Neural progenitor cell (in vitro differentiated cells): ENCODE measurements at regions not wholly inside any gene's neighbourhood (a gene's known extent, or its start where the extent isn't known, plus 50 kb on each side); places are given as distances from the start of the nearest gene placed in this dataset.

Experiments
- DNase-seq: peaks from one replicate; pipeline ENCODE4 v3.0.0-alpha.2; 2016; ENCODE audit warnings: low spot score
- H2AFZ ChIP-seq: fragments of 200-600 bp; sonication (generic); replicated peaks from 2 replicates; pipeline ENCODE4 v1.6.1; 2016; ENCODE audit warnings: antibody characterized with exemption
- H3F3A ChIP-seq: fragments of 200-600 bp; sonication (generic); 2 replicates; pipeline ENCODE4 v1.6.1; 2016; ENCODE audit warnings: antibody characterized with exemption, low read depth
- H3K27ac ChIP-seq: fragments of 200-600 bp; sonication (generic); 2 replicates; pipeline ENCODE4 v1.5.1; 2016; ENCODE audit warnings: mild to moderate bottlenecking
- H3K27me3 ChIP-seq: fragments of 200-600 bp; sonication (generic); 2 replicates; pipeline ENCODE4 v1.6.1; 2016; ENCODE audit warnings: mild to moderate bottlenecking, moderate library complexity
- H3K36me3 ChIP-seq: fragments of 200-600 bp; sonication (generic); 2 replicates; pipeline ENCODE4 v1.5.1; 2016
- H3K4me1 ChIP-seq: fragments of 200-600 bp; sonication (generic); 2 replicates; pipeline ENCODE4 v1.6.1; 2016; ENCODE audit warnings: mixed run types
- H3K4me2 ChIP-seq: fragments of 200-600 bp; sonication (generic); 2 replicates; pipeline ENCODE4 v1.6.1; 2016
- H3K4me3 ChIP-seq: fragments of 200-600 bp; sonication (generic); 2 replicates; pipeline ENCODE4 v1.5.1; 2016
- H3K79me2 ChIP-seq: fragments of 200-600 bp; sonication (generic); 2 replicates; pipeline ENCODE4 v1.6.1; 2016; ENCODE audit warnings: low read depth
- H3K9ac ChIP-seq: fragments of 200-600 bp; sonication (generic); 2 replicates; pipeline ENCODE4 v1.6.1; 2016
- H3K9me3 ChIP-seq: fragments of 200-600 bp; sonication (generic); 2 replicates; pipeline ENCODE4 v1.5.1; 2016; ENCODE audit warnings: low read depth
- H4K20me1 ChIP-seq: fragments of 200-600 bp; sonication (generic); 2 replicates; pipeline ENCODE4 v1.6.1; 2016; ENCODE audit warnings: low read depth
- H3K27ac Mint-ChIP-seq: 3 replicates; pipeline ENCODE4 v1.8.0; 2021; ENCODE audit warnings: mixed read lengths
- H3K27me3 Mint-ChIP-seq: 2 replicates; pipeline ENCODE4 v1.8.0; 2022; ENCODE audit warnings: low read depth, mild to moderate bottlenecking, inconsistent platforms, moderate library complexity, mixed read lengths; ENCODE audit not compliant: insufficient read depth
- H3K36me3 Mint-ChIP-seq: 3 replicates; pipeline ENCODE4 v1.8.0; 2021; ENCODE audit warnings: mixed read lengths
- H3K4me1 Mint-ChIP-seq: 3 replicates; pipeline ENCODE4 v1.8.0; 2021; ENCODE audit warnings: mixed read lengths
- H3K4me3 Mint-ChIP-seq: 3 replicates; pipeline ENCODE4 v1.8.0; 2021; ENCODE audit warnings: mild to moderate bottlenecking, moderate library complexity, mixed read lengths
- H3K9me3 Mint-ChIP-seq: 3 replicates; pipeline ENCODE4 v1.8.0; 2020; ENCODE audit warnings: mixed read lengths
- EZH2 ChIP-seq: fragments of 200-600 bp; sonication (generic); IDR thresholded peaks from 2 replicates; pipeline ENCODE4 v1.6.1; 2017; ENCODE audit warnings: antibody characterized with exemption, mild to moderate bottlenecking, moderate library complexity
- EZH2phosphoT487 ChIP-seq: fragments of 200-600 bp; sonication (generic); IDR thresholded peaks from 2 replicates; pipeline ENCODE4 v1.6.1; 2017; ENCODE audit warnings: antibody characterized with exemption
- TF ChIP-seq, protein P1 (sequence below): fragments of 200-600 bp; sonication (generic); IDR thresholded peaks from 2 replicates; pipeline ENCODE4 v1.5.1; 2017; ENCODE audit warnings: antibody characterized with exemption, mild to moderate bottlenecking

DNA sequence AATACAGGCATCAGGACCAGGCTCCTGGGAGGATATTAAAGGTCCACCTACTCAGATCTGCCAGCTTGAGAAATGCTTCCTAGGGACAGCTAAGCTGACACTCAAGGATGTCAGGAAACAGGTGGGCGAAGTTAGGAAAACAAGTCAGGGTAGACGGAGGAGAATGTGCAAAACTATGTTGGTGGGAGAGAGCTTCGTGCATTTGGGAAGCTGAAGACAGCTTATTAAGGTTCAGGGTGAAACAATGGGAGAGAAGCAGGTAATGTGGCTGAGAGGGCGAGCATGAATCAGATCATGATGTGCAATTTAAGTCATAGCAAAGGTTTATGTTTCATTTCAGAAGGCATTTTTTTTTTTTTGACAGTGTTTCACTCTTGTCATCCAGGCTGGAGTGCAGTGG, 297.2 kb upstream of the ATP10A start:
- Histone ChIP-seq H3K36me3 (no peaks in the 10 kb centered on the region), H3K9me3 (no peaks in the 10 kb centered on the region), H3K4me1 (peaks cover 20% of the 10 kb centered on the region), H3K9ac (no peak overlapping the region), H2AFZ (no peak overlapping the region), H4K20me1 (no peaks in the 10 kb centered on the region), H3K27ac (no peak overlapping the region), H3K4me2 (no peak overlapping the region), H3F3A (no peaks in the 10 kb centered on the region), H3K4me3 (no peak overlapping the region), H3K79me2 (no peaks in the 10 kb centered on the region), H3K27me3 (no peaks in the 10 kb centered on the region)
- no peak for DNase-seq
- peaks cover 7% of the 10 kb centered on the region for H3K27me3 Mint-ChIP-seq
- peaks cover 3% of the 10 kb centered on the region for H3K9me3 Mint-ChIP-seq
- H3K27ac Mint-ChIP-seq = no peak overlapping the region
- peaks cover 20% of the 10 kb centered on the region for H3K4me1 Mint-ChIP-seq
- TF ChIP-seq EZH2 (no peak), EZH2phosphoT487 (no peak)
- TF ChIP-seq, protein P1, sequence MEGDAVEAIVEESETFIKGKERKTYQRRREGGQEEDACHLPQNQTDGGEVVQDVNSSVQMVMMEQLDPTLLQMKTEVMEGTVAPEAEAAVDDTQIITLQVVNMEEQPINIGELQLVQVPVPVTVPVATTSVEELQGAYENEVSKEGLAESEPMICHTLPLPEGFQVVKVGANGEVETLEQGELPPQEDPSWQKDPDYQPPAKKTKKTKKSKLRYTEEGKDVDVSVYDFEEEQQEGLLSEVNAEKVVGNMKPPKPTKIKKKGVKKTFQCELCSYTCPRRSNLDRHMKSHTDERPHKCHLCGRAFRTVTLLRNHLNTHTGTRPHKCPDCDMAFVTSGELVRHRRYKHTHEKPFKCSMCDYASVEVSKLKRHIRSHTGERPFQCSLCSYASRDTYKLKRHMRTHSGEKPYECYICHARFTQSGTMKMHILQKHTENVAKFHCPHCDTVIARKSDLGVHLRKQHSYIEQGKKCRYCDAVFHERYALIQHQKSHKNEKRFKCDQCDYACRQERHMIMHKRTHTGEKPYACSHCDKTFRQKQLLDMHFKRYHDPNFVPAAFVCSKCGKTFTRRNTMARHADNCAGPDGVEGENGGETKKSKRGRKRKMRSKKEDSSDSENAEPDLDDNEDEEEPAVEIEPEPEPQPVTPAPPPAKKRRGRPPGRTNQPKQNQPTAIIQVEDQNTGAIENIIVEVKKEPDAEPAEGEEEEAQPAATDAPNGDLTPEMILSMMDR = no peak
- no peaks in the 10 kb centered on the region for H3K36me3 Mint-ChIP-seq
- H3K4me3 Mint-ChIP-seq = no peak overlapping the region

DNA sequence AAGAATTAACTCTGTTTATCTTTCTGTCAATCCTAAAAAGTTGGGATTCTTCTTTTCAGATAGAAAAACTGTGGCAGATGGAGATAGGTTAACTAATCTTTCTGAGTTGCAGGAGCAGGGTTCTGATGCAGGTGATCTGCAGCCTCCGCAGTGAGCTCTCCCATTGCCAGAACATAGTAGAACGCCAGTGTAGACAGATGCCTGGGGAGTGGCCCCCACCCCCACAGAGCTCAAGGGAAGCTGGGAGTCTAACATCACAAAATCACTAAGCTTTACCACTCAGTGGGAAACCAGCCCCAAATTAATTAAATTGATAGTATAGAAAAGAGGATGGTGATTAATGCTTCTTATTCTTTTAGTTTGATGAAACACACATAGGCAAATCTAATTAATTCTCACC, 295.0 kb upstream of the ATP10A start:
- Mint-ChIP-seq H3K9me3 (peaks cover 16% of the 10 kb centered on the region), H3K4me3 (no peak overlapping the region), H3K27me3 (peaks cover 7% of the 10 kb centered on the region), H3K36me3 (no peaks in the 10 kb centered on the region), H3K4me1 (peaks cover 19% of the 10 kb centered on the region), H3K27ac (no peak overlapping the region)
- H3K79me2 ChIP-seq = no peaks in the 10 kb centered on the region
- no peak overlapping the region for H3K27ac ChIP-seq
- H3K27me3 ChIP-seq = no peaks in the 10 kb centered on the region
- peak overlapping the region; percentile 54 for H3K4me2 ChIP-seq
- no peak for DNase-seq
- H2AFZ ChIP-seq = no peak overlapping the region
- H3K9ac ChIP-seq = no peak overlapping the region
- H3K9me3 ChIP-seq = no peaks in the 10 kb centered on the region
- H4K20me1 ChIP-seq = no peaks in the 10 kb centered on the region
- H3K36me3 ChIP-seq = no peaks in the 10 kb centered on the region
- peaks cover 20% of the 10 kb centered on the region for H3K4me1 ChIP-seq
- TF ChIP-seq, protein P1 = no peak
- H3K4me3 ChIP-seq = no peak overlapping the region
- no peaks in the 10 kb centered on the region for H3F3A ChIP-seq

DNA sequence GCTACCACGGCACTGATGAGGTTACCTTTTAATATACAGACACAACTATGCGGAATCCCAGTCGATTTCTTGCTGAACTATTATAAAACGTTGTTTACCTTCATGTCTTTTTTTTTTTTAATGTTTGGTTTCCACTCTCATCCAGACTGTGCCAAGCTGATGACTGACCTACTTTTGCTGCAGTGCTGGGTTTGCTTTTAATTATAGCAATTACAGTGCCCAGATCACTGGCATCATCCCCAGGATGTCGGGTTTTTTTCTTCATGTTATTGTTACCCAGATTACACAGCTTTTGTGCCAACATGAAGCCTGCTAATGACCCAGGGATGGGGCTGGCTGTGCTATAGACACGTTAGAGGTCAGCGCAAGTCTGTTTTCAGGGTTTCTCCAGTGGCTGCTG, 294.0 kb upstream of the ATP10A start:
- Histone ChIP-seq H3K9ac (no peak overlapping the region), H3K4me2 (peak overlapping the region; percentile 54), H3K27ac (no peak overlapping the region), H2AFZ (no peak overlapping the region), H4K20me1 (no peaks in the 10 kb centered on the region), H3K4me1 (peaks cover 20% of the 10 kb centered on the region), H3K4me3 (no peak overlapping the region), H3K9me3 (no peaks in the 10 kb centered on the region), H3K36me3 (no peaks in the 10 kb centered on the region), H3K27me3 (no peaks in the 10 kb centered on the region), H3K79me2 (no peaks in the 10 kb centered on the region), H3F3A (no peaks in the 10 kb centered on the region)
- Mint-ChIP-seq H3K27me3 (peaks cover 7% of the 10 kb centered on the region), H3K36me3 (no peaks in the 10 kb centered on the region), H3K4me1 (peaks cover 19% of the 10 kb centered on the region), H3K9me3 (peaks cover 23% of the 10 kb centered on the region), H3K4me3 (no peak overlapping the region), H3K27ac (no peak overlapping the region)
- TF ChIP-seq EZH2 (no peak), EZH2phosphoT487 (no peak)
- TF ChIP-seq, protein P1 = no peak
- DNase-seq = peak; percentile 46

DNA sequence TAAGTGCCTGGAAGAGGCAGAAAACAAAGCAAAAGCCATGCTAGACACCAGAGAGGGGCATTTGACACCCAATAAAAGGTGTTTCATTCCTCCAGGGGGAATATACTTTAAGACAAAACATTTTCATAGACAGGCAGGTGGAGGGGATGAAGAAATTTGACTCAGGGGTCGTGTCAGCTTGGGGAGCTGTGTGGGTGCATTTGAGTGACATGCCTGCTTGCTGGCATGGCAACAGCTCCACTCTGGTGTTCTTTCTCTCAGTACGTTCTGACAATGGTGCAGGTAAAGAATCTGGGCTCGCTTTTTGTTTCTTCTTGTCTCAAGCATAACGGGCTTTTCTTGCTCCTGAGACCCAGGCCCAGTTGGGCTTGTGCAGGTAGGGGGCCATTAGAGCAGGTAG, 292.9 kb upstream of the ATP10A start:
- Histone ChIP-seq H3K27ac (no peak overlapping the region), H3K4me3 (no peak overlapping the region), H3K9ac (no peak overlapping the region), H3K4me1 (peaks cover 20% of the 10 kb centered on the region), H3K4me2 (no peak overlapping the region), H3F3A (no peaks in the 10 kb centered on the region), H3K36me3 (no peaks in the 10 kb centered on the region), H3K27me3 (no peaks in the 10 kb centered on the region), H4K20me1 (no peaks in the 10 kb centered on the region), H3K9me3 (no peaks in the 10 kb centered on the region), H2AFZ (no peak overlapping the region), H3K79me2 (no peaks in the 10 kb centered on the region)
- TF ChIP-seq, protein P1 = no peak
- TF ChIP-seq EZH2phosphoT487 = no peak
- no peak for TF ChIP-seq EZH2
- Mint-ChIP-seq H3K36me3 (no peaks in the 10 kb centered on the region), H3K27me3 (peaks cover 7% of the 10 kb centered on the region), H3K4me1 (peaks cover 19% of the 10 kb centered on the region), H3K4me3 (no peak overlapping the region), H3K27ac (no peak overlapping the region), H3K9me3 (peaks cover 22% of the 10 kb centered on the region)
- DNase-seq = no peak
